Central memory CD8-positive, alpha-beta T cell (primary cell): ENCODE measurements at regions not wholly inside any gene's neighbourhood (a gene's known extent, or its start where the extent isn't known, plus 50 kb on each side); places are given as distances from the start of the nearest gene placed in this dataset.
"Not testable (repeated sequence)": the region's sequence is repeated elsewhere in the genome, so short reads cannot be mapped to it uniquely, and the experiment has no call there.

Experiments
- ATAC-seq: fragments of 150-1000 bp; cut with Tn5 transposase; replicated peaks from 2 replicates; pipeline ENCODE4 v1.10.0; 2022; ENCODE audit warnings: mild to moderate bottlenecking, moderate FRiP score, moderate number of reproducible peaks; ENCODE audit not compliant: poor library complexity, severe bottlenecking; ENCODE audit errors: extremely low read depth
- DNase-seq, 2 donors: peaks; one replicate each; pipeline ENCODE4 v3.0.0; 2021; ENCODE audit warnings: low spot score in 2 of 2
- H3K27ac Mint-ChIP-seq: one replicate; pipeline ENCODE4 v1.8.0; 2022; ENCODE audit warnings: low read depth, mild to moderate bottlenecking, moderate library complexity, mixed read lengths
- H3K27me3 Mint-ChIP-seq: one replicate; pipeline ENCODE4 v1.8.0; 2022; ENCODE audit warnings: mixed read lengths
- H3K36me3 Mint-ChIP-seq: one replicate; pipeline ENCODE4 v1.8.0; 2022; ENCODE audit warnings: mild to moderate bottlenecking, moderate library complexity, mixed read lengths; ENCODE audit not compliant: insufficient read depth
- H3K4me1 Mint-ChIP-seq: one replicate; pipeline ENCODE4 v1.8.0; 2022; ENCODE audit warnings: mixed read lengths
- H3K4me3 Mint-ChIP-seq: one replicate; pipeline ENCODE4 v1.8.0; 2022; ENCODE audit warnings: mild to moderate bottlenecking, moderate library complexity, mixed read lengths
- H3K9me3 Mint-ChIP-seq: one replicate; pipeline ENCODE4 v1.8.0; 2022; ENCODE audit warnings: mixed read lengths

GRCh38 chr4:55696424-55696823, 60.3 kb upstream of the NMU start:
- ATAC-seq, H3K4me3 Mint-ChIP-seq, H3K27ac Mint-ChIP-seq, H3K36me3 Mint-ChIP-seq, DNase-seq, H3K9me3 Mint-ChIP-seq, H3K4me1 Mint-ChIP-seq: not testable (repeated sequence)
- H3K27me3 Mint-ChIP-seq: peaks cover 62% of the 10 kb centered on the region

- Mint-ChIP-seq H3K4me1 (no peaks in the 10 kb centered on the region), H3K4me3 (no peak overlapping the region), H3K27ac (no peak overlapping the region), H3K27me3 (peaks cover 12% of the 10 kb centered on the region), H3K9me3 (no peaks in the 10 kb centered on the region), H3K36me3 (no peaks in the 10 kb centered on the region)
- ATAC-seq (no peak), DNase-seq (no peak)
Observed at GRCh38 chr4:55706541-55706940, 70.4 kb upstream of the NMU start.

GRCh38 chr4:55707507-55707906, 71.4 kb upstream of the NMU start:
- peaks cover 12% of the 10 kb centered on the region for H3K27me3 Mint-ChIP-seq
- no peak for DNase-seq
- H3K9me3 Mint-ChIP-seq: no peaks in the 10 kb centered on the region
- H3K27ac Mint-ChIP-seq: no peak overlapping the region
- H3K4me1 Mint-ChIP-seq: no peaks in the 10 kb centered on the region
- H3K36me3 Mint-ChIP-seq: no peaks in the 10 kb centered on the region
- ATAC-seq: no peak
- no peak overlapping the region for H3K4me3 Mint-ChIP-seq

GRCh38 chr4:55707991-55708390, 71.9 kb upstream of the NMU start:
- not testable (repeated sequence) for H3K4me1 Mint-ChIP-seq, ATAC-seq, DNase-seq, H3K9me3 Mint-ChIP-seq, H3K36me3 Mint-ChIP-seq, H3K27ac Mint-ChIP-seq, H3K4me3 Mint-ChIP-seq
- peaks cover 12% of the 10 kb centered on the region for H3K27me3 Mint-ChIP-seq

GRCh38 chr4:55712835-55713234, 76.7 kb upstream of the NMU start:
- peaks cover 20% of the 10 kb centered on the region for H3K27me3 Mint-ChIP-seq
- H3K9me3 Mint-ChIP-seq, ATAC-seq, DNase-seq, H3K36me3 Mint-ChIP-seq, H3K27ac Mint-ChIP-seq, H3K4me1 Mint-ChIP-seq, H3K4me3 Mint-ChIP-seq: not testable (repeated sequence)

GRCh38 chr4:55721651-55722050, 85.6 kb upstream of the NMU start:
- H3K27me3 Mint-ChIP-seq: peaks cover 19% of the 10 kb centered on the region
- H3K4me1 Mint-ChIP-seq: no peaks in the 10 kb centered on the region
- no peaks in the 10 kb centered on the region for H3K36me3 Mint-ChIP-seq
- DNase-seq (no peak), ATAC-seq (no peak)
- no peaks in the 10 kb centered on the region for H3K9me3 Mint-ChIP-seq
- H3K4me3 Mint-ChIP-seq: no peak overlapping the region
- no peak overlapping the region for H3K27ac Mint-ChIP-seq

- H3K9me3 Mint-ChIP-seq: no peaks in the 10 kb centered on the region
- H3K4me1 Mint-ChIP-seq: no peaks in the 10 kb centered on the region
- no peak overlapping the region for H3K4me3 Mint-ChIP-seq
- peaks cover 18% of the 10 kb centered on the region for H3K27me3 Mint-ChIP-seq
- H3K36me3 Mint-ChIP-seq: no peaks in the 10 kb centered on the region
- H3K27ac Mint-ChIP-seq: no peak overlapping the region
- DNase-seq (no peak), ATAC-seq (no peak)
Observed at GRCh38 chr4:55722132-55722531, 86.0 kb upstream of the NMU start.

GRCh38 chr4:55723403-55723802, 87.3 kb upstream of the NMU start:
- H3K27ac Mint-ChIP-seq: no peak overlapping the region
- ATAC-seq: no peak
- no peak overlapping the region for H3K4me3 Mint-ChIP-seq
- H3K36me3 Mint-ChIP-seq: no peaks in the 10 kb centered on the region
- peaks cover 11% of the 10 kb centered on the region for H3K27me3 Mint-ChIP-seq
- H3K9me3 Mint-ChIP-seq: no peaks in the 10 kb centered on the region
- H3K4me1 Mint-ChIP-seq: no peaks in the 10 kb centered on the region
- DNase-seq: no peak

- Mint-ChIP-seq H3K4me1 (no peaks in the 10 kb centered on the region), H3K36me3 (no peaks in the 10 kb centered on the region), H3K27me3 (peaks cover 26% of the 10 kb centered on the region), H3K27ac (no peak overlapping the region), H3K9me3 (no peaks in the 10 kb centered on the region), H3K4me3 (no peak overlapping the region)
- DNase-seq (no peak), ATAC-seq (no peak)
Observed at GRCh38 chr4:55725057-55725456, 89.0 kb upstream of the NMU start.

GRCh38 chr4:55727746-55728145, 91.6 kb upstream of the NMU start:
- H3K4me3 Mint-ChIP-seq: no peak overlapping the region

GRCh38 chr4:55729351-55730279, 90.0 kb upstream of the EXOC1L start:
- H3K27me3 Mint-ChIP-seq: peaks cover 39% of the 10 kb centered on the region
- H3K27ac Mint-ChIP-seq: no peak overlapping the region
- no peak for DNase-seq
- no peak for ATAC-seq
- no peaks in the 10 kb centered on the region for H3K4me1 Mint-ChIP-seq
- H3K36me3 Mint-ChIP-seq: no peaks in the 10 kb centered on the region
- H3K9me3 Mint-ChIP-seq: no peaks in the 10 kb centered on the region
- H3K4me3 Mint-ChIP-seq: no peak overlapping the region

More at GRCh38 chr4:55727746-55728145, 91.6 kb upstream of the NMU start:
- Mint-ChIP-seq H3K27ac (no peak overlapping the region), H3K9me3 (no peaks in the 10 kb centered on the region), H3K4me1 (no peaks in the 10 kb centered on the region), H3K36me3 (no peaks in the 10 kb centered on the region), H3K27me3 (peaks cover 46% of the 10 kb centered on the region)
- no peak for DNase-seq
- no peak for ATAC-seq

GRCh38 chr4:55730280-55730931, 89.2 kb upstream of the EXOC1L start:
- H3K36me3 Mint-ChIP-seq: no peaks in the 10 kb centered on the region
- H3K27ac Mint-ChIP-seq: no peak overlapping the region

GRCh38 chr4:55731959-55732358, 87.6 kb upstream of the EXOC1L start:
- Mint-ChIP-seq H3K27ac (no peak overlapping the region), H3K4me1 (no peaks in the 10 kb centered on the region), H3K27me3 (peaks cover 56% of the 10 kb centered on the region), H3K36me3 (peaks cover 2% of the 10 kb centered on the region), H3K4me3 (no peak overlapping the region), H3K9me3 (no peaks in the 10 kb centered on the region)
- no peak for DNase-seq
- no peak for ATAC-seq

More at GRCh38 chr4:55730280-55730931, 89.2 kb upstream of the EXOC1L start:
- Mint-ChIP-seq H3K9me3 (no peaks in the 10 kb centered on the region), H3K4me3 (no peak overlapping the region), H3K4me1 (no peaks in the 10 kb centered on the region), H3K27me3 (peaks cover 47% of the 10 kb centered on the region)
- ATAC-seq: no peak
- no peak for DNase-seq
